ENCODE measurements at regions not wholly inside any gene's neighbourhood (a gene's known extent, or its start where the extent isn't known, plus 50 kb on each side); places are given as distances from the start of the nearest gene placed in this dataset.

DNA sequence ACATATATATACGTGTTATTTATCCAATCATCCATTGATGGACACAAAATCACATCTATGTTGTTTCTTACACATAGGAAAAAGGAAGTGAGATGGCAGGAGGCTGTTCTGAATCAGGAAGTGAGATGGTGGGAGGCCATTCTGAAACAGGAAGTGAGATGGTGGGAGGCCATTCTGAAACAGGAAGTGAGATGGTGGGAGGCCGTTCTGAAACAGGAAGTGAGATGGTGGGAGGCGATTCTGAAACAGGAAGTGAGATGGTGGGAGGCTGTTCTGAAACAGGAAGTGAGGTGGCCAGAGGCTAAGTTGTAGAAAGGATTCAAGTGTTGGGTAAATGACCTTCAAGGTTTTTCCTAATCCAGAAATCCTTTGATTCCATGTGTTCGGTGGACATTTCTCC is 921.5 kb downstream of the TYW1 start:
- TF ChIP-seq POLR2A (IDR thresholded peaks at IDR 0.05) (no peak), EP300 (IDR thresholded peaks at IDR 0.05) (no peak)

All from ovary (tissue), 1 donor.